ENCODE measurements at regions not wholly inside any gene's neighbourhood (a gene's known extent, or its start where the extent isn't known, plus 50 kb on each side); places are given as distances from the start of the nearest gene placed in this dataset.

GRCh38 chr17:79280010-79280409 is 205.4 kb downstream of the ENGASE start:
- TF ChIP-seq EZH2 (IDR thresholded peaks at IDR 0.05; ENCODE audit: low read length, unreplicated experiment) (no peak), CTCF (conservative IDR thresholded peaks at IDR 0.05; ENCODE audit: low read depth, low read length) (no peak), EZH2phosphoT487 (IDR thresholded peaks at IDR 0.05; ENCODE audit: borderline replicate concordance, low read length) (no peak)
